CD14-positive monocyte (primary cell): ENCODE measurements at regions not wholly inside any gene's neighbourhood (a gene's known extent, or its start where the extent isn't known, plus 50 kb on each side); places are given as distances from the start of the nearest gene placed in this dataset.

ENCODE experiments used
- DNase-seq, 3 donors: peaks; one replicate each; pipeline ENCODE4 v3.0.0-alpha.2; 2011 to 2022
- H2AFZ ChIP-seq: 2 replicates; pipeline ENCODE4 v1.6.0; 2012; ENCODE audit warnings: mild to moderate bottlenecking, low read depth, low read length, inconsistent platforms; ENCODE audit not compliant: insufficient read depth, poor library complexity, severe bottlenecking
- H3K27ac ChIP-seq, 2 donors: 1 replicate in 1 of 2; 2 replicates in 1 of 2; pipeline ENCODE4 v1.5.1; 2012 to 2013; ENCODE audit warnings: low read length in 2 of 2, control low read depth in 1 of 2, inconsistent platforms in 1 of 2, low read depth in 1 of 2, mild to moderate bottlenecking in 1 of 2
- H3K27me3 ChIP-seq, 2 donors: one replicate each; pipeline versions ENCODE4 v1.6.0 to v1.6.1; 2011 to 2013; ENCODE audit warnings: low read length in 2 of 2; ENCODE audit not compliant: control insufficient read depth in 2 of 2, insufficient read depth in 2 of 2
- H3K36me3 ChIP-seq, 2 donors: replicated peaks in 1 of 2; 1 replicate in 1 of 2; 2 replicates in 1 of 2; pipeline versions ENCODE4 v1.5.1 to v1.6.1; 2012 to 2013; ENCODE audit warnings: low read length in 2 of 2, control low read depth in 1 of 2, inconsistent platforms in 1 of 2, mild to moderate bottlenecking in 1 of 2; ENCODE audit not compliant: insufficient read depth in 2 of 2, control insufficient read depth in 1 of 2
- H3K4me1 ChIP-seq, 2 donors: 1 replicate in 1 of 2; 2 replicates in 1 of 2; pipeline versions ENCODE4 v1.5.1 to v1.6.1; 2012 to 2013; ENCODE audit warnings: low read length in 2 of 2, control low read depth in 1 of 2, inconsistent platforms in 1 of 2, mild to moderate bottlenecking in 1 of 2, moderate library complexity in 1 of 2; ENCODE audit not compliant: insufficient read depth in 2 of 2, control insufficient read depth in 1 of 2
- H3K4me2 ChIP-seq: replicated peaks from 2 replicates; pipeline ENCODE3; 2012; ENCODE audit warnings: low read length, moderate library complexity, mild to moderate bottlenecking; ENCODE audit not compliant: poor library complexity, severe bottlenecking; ENCODE audit errors: extremely low read depth
- H3K4me3 ChIP-seq, 3 experiments: fragments of 200-600 bp in 1 of 3; sonication (generic) in 1 of 3; replicated peaks in 1 of 3; 1 replicate in 2 of 3; 2 replicates in 1 of 3; pipeline ENCODE4 v1.5.1; 2011 to 2013; ENCODE audit warnings: low read length in 3 of 3, mild to moderate bottlenecking in 3 of 3, control low read depth in 2 of 3, low read depth in 2 of 3, inconsistent platforms in 1 of 3, moderate library complexity in 1 of 3
- H3K79me2 ChIP-seq: 2 replicates; pipeline ENCODE4 v1.6.0; 2012; ENCODE audit warnings: mild to moderate bottlenecking, control low read depth, inconsistent platforms, low read length, moderate library complexity; ENCODE audit not compliant: insufficient read depth
- H3K9ac ChIP-seq: 2 replicates; pipeline ENCODE4 v1.6.0; 2017; ENCODE audit warnings: low read length, mild to moderate bottlenecking; ENCODE audit not compliant: insufficient read depth, poor library complexity, severe bottlenecking
- H3K9me3 ChIP-seq, 2 donors: replicated peaks in 1 of 2; 1 replicate in 1 of 2; 2 replicates in 1 of 2; pipeline versions ENCODE4 v1.5.1 to v1.6.1; 2012 to 2013; ENCODE audit warnings: low read length in 2 of 2, control low read depth in 1 of 2; ENCODE audit not compliant: control insufficient read depth in 1 of 2, insufficient read depth in 1 of 2
- H4K20me1 ChIP-seq: 2 replicates; pipeline ENCODE4 v1.6.0; 2012; ENCODE audit warnings: mild to moderate bottlenecking, low read length, control low read depth, moderate library complexity; ENCODE audit not compliant: insufficient read depth
- H3K27ac Mint-ChIP-seq, 7 donors: one replicate each; pipeline ENCODE4 v1.8.0; 2020; ENCODE audit warnings: mild to moderate bottlenecking in 7 of 7, mixed read lengths in 7 of 7, moderate library complexity in 6 of 7, inconsistent platforms in 2 of 7
- H3K27me3 Mint-ChIP-seq, 3 donors: one replicate each; pipeline ENCODE4 v1.8.0; 2021 to 2022; ENCODE audit warnings: low read depth in 3 of 3, mild to moderate bottlenecking in 3 of 3, mixed read lengths in 3 of 3, moderate library complexity in 3 of 3, inconsistent platforms in 1 of 3
- H3K36me3 Mint-ChIP-seq, 2 donors: one replicate each; pipeline ENCODE4 v1.8.0; 2020; ENCODE audit warnings: mixed read lengths in 2 of 2, inconsistent platforms in 1 of 2, mild to moderate bottlenecking in 1 of 2
- H3K4me1 Mint-ChIP-seq: one replicate; pipeline ENCODE4 v1.8.0; 2020; ENCODE audit warnings: mild to moderate bottlenecking, mixed read lengths
- H3K4me3 Mint-ChIP-seq, 2 donors: one replicate each; pipeline ENCODE4 v1.8.0; 2020; ENCODE audit warnings: mild to moderate bottlenecking in 2 of 2, mixed read lengths in 2 of 2, moderate library complexity in 1 of 2
- H3K9me3 Mint-ChIP-seq, 7 donors: one replicate each; pipeline ENCODE4 v1.8.0; 2020 to 2022; ENCODE audit warnings: mixed read lengths in 7 of 7, mild to moderate bottlenecking in 6 of 7, moderate library complexity in 6 of 7, inconsistent platforms in 2 of 7
- CTCF ChIP-seq: fragments of 200-600 bp; IDR thresholded peaks from one replicate; pipeline ENCODE4 v1.8.0; 2022; ENCODE audit warnings: antibody characterized with exemption, mild to moderate bottlenecking
- WGBS: methylation state at CpG from one replicate; pipeline ENCODE4 v1.1.5; 2013; ENCODE audit warnings: missing lambda C conversion rate; ENCODE audit not compliant: insufficient coverage; 5-methylcytosine and 5-hydroxymethylcytosine counted together
- intact Hi-C, 2 donors: fragments of 100-400 bp; cut with micrococcal nuclease; formaldehyde crosslinking; loops; one replicate each; pipeline versions ENCODE4 v1.15.0 to v1.15.1; 2023

DNA sequence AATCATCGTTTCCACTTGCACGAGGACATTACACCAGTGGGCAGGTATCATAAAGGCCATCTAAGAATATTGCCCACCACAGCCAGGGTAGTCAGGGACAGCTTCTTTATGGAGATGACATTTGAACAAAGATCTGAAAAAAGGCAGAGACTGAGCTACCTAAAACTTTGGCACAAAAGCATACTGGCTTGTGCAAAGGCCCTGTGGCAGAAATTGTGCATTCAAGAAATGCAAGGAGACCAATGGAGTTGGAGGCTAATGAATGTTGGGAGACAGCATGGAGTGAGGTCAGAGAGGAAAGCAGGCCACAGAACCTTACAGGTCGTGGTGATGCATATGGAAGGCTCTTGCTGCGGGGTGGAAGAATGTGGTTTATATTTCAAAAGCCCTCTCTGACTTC is 578.5 kb downstream of the BNC2 start:
- H3K9me3 ChIP-seq: no peaks in the 10 kb centered on the region
- H3K27me3 ChIP-seq: no peaks in the 10 kb centered on the region
- no peak overlapping the region for H3K4me3 ChIP-seq
- intact Hi-C loops: no loop called here
- DNase-seq: no peak
- H3K27me3 Mint-ChIP-seq: peaks cover 0 to 9% (median 2%) of the 10 kb centered on the region in 3 donors
- no peak overlapping the region for H3K9ac ChIP-seq
- H3K79me2 ChIP-seq: no peaks in the 10 kb centered on the region
- peaks cover 5 to 20% (median 10%) of the 10 kb centered on the region in 7 donors for H3K9me3 Mint-ChIP-seq
- no peaks in the 10 kb centered on the region for H4K20me1 ChIP-seq
- peak overlapping the region in 3 of 7 donors; percentile 0 to 46 (median 1) for H3K27ac Mint-ChIP-seq
- peaks cover 27% of the 10 kb centered on the region in 2 donors for H3K4me1 ChIP-seq
- no peak overlapping the region for H2AFZ ChIP-seq
- no peak for TF ChIP-seq CTCF
- no peak overlapping the region for H3K4me2 ChIP-seq
- H3K36me3 ChIP-seq: no peaks in the 10 kb centered on the region
- peaks cover 29% of the 10 kb centered on the region for H3K4me1 Mint-ChIP-seq
- no peak overlapping the region for H3K4me3 Mint-ChIP-seq
- H3K27ac ChIP-seq: no peak overlapping the region
- WGBS: 100% methylated on average over 2 of the region's 4 CpGs
- H3K36me3 Mint-ChIP-seq: no peaks in the 10 kb centered on the region

DNA sequence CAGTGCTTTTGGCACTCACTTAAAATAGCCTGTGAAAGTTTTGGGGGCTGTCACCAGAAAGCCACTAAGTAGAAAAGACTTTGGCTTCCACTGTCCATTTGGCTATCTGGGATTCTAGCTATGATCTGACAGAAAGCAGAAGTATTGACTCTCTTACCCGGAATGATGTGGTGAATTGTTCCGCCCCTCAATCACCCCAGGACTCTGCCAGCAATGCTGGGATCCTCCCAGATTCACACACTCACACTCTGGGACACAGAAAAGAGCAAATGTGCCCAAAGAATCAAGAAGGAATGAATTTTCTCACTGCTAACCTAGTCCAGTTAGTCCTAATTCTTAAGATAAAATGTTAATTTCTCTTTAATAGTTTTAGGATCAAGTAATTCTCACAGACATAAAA is 576.9 kb downstream of the BNC2 start:
- no CpG with 5 or more reads among the region's 2 CpGs for WGBS
- intact Hi-C loops: no loop called here
- no peaks in the 10 kb centered on the region for H3K9me3 ChIP-seq

More for the DNA sequence above, 576.9 kb downstream of the BNC2 start:
- Mint-ChIP-seq H3K36me3 (no peaks in the 10 kb centered on the region), H3K4me3 (no peak overlapping the region), H3K4me1 (peaks cover 26% of the 10 kb centered on the region), H3K27ac (no peak overlapping the region), H3K9me3 (peaks cover 6 to 25% (median 16%) of the 10 kb centered on the region in 7 donors), H3K27me3 (peaks cover 0 to 9% (median 4%) of the 10 kb centered on the region in 3 donors)
- no peaks in the 10 kb centered on the region for H4K20me1 ChIP-seq
- H3K27me3 ChIP-seq: no peaks in the 10 kb centered on the region
- peaks cover 24% of the 10 kb centered on the region in 2 donors for H3K4me1 ChIP-seq
- TF ChIP-seq CTCF: no peak
- DNase-seq: no peak
- no peaks in the 10 kb centered on the region for H3K79me2 ChIP-seq
- no peak overlapping the region for H3K4me2 ChIP-seq
- H3K9ac ChIP-seq: no peak overlapping the region
- no peak overlapping the region for H3K4me3 ChIP-seq
- no peaks in the 10 kb centered on the region for H3K36me3 ChIP-seq
- H2AFZ ChIP-seq: no peak overlapping the region
- H3K27ac ChIP-seq: no peak overlapping the region
